ENCODE measurements at regions not wholly inside any gene's neighbourhood (a gene's known extent, or its start where the extent isn't known, plus 50 kb on each side); places are given as distances from the start of the nearest gene placed in this dataset.

DNA sequence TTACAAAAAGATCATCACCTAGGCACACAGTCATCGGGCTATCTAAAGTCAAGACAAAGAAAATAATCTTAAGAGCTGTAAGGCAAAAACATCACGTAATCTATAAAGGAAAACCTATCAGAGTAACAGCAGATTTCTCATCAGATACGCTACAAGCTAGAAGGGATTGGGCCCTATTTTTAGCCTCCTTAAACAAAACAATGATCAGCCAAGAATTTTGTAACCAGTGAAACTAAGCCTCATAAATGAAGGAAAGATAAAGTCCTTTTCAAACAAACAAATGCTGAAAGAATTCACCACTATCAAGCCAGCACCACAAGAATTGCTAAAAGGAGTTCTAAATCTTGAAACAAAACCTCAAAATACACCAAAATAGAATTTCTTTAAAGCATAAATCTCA lies 191.6 kb upstream of the BMP4 start:
- intact Hi-C loops (cut with micrococcal nuclease): no loop called here
- H3K9me3 Mint-ChIP-seq: peaks cover 4 to 16% (median 8%) of the 10 kb centered on the region in 7 donors
- no peaks in the 10 kb centered on the region for H3K79me2 ChIP-seq (ENCODE audit: insufficient read depth, low read length)

DNA sequence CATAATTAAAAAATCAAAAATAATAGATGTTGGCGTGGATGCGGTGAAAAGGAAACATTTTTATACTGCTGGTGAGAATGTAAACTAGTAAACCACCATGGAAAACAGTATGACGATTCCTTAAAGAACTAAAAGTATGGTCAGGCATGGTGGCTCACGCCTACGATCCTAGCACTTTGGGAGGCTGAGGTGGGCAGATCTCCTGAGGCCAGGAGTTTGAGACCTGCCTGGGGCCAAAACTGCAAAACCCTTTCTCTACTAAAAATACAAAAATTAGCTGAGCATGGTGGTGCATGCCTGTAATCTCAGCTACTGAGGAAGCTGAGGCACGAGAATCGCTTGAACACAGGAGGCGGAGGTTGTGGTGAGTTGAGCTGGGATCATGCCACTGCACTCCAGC lies 195.7 kb upstream of the BMP4 start:
- Mint-ChIP-seq H3K4me1 (no peaks in the 10 kb centered on the region), H3K4me3 (no peak overlapping the region), H3K9me3 (peaks cover 3 to 16% (median 9%) of the 10 kb centered on the region in 7 donors), H3K27me3 (ENCODE audit: low read depth in 3 of 3) (peaks cover 0 to 1% (median 0%) of the 10 kb centered on the region in 3 donors), H3K27ac (no peak overlapping the region), H3K36me3 (no peaks in the 10 kb centered on the region)
- Histone ChIP-seq H3K27ac (ENCODE audit: low read depth in 1 of 2, low read length in 2 of 2) (no peak overlapping the region), H3K27me3 (ENCODE audit: control insufficient read depth in 2 of 2, insufficient read depth in 2 of 2, low read length in 2 of 2) (no peaks in the 10 kb centered on the region), H3K9ac (ENCODE audit: insufficient read depth, low read length, poor library complexity, severe bottlenecking) (no peak overlapping the region), H3K4me1 (ENCODE audit: control insufficient read depth in 1 of 2, insufficient read depth in 2 of 2, low read length in 2 of 2) (no peaks in the 10 kb centered on the region), H4K20me1 (ENCODE audit: insufficient read depth, low read length) (no peaks in the 10 kb centered on the region), H3K36me3 (replicated peaks in 1 of 2; ENCODE audit: control insufficient read depth in 1 of 2, insufficient read depth in 2 of 2, low read length in 2 of 2) (no peaks in the 10 kb centered on the region), H3K4me3 (replicated peaks in 1 of 3; ENCODE audit: low read depth in 2 of 3, low read length in 3 of 3) (no peak overlapping the region), H2AFZ (ENCODE audit: insufficient read depth, low read depth, low read length, poor library complexity, severe bottlenecking) (no peak overlapping the region), H3K4me2 (replicated peaks; ENCODE audit: extremely low read depth, low read length, poor library complexity, severe bottlenecking) (no peak overlapping the region), H3K9me3 (replicated peaks in 1 of 2; ENCODE audit: control insufficient read depth in 1 of 2, insufficient read depth in 1 of 2, low read length in 2 of 2) (peaks cover 0 to under 1% of the 10 kb centered on the region in 2 donors), H3K79me2 (ENCODE audit: insufficient read depth, low read length) (no peaks in the 10 kb centered on the region)
- TF ChIP-seq, protein P1, sequence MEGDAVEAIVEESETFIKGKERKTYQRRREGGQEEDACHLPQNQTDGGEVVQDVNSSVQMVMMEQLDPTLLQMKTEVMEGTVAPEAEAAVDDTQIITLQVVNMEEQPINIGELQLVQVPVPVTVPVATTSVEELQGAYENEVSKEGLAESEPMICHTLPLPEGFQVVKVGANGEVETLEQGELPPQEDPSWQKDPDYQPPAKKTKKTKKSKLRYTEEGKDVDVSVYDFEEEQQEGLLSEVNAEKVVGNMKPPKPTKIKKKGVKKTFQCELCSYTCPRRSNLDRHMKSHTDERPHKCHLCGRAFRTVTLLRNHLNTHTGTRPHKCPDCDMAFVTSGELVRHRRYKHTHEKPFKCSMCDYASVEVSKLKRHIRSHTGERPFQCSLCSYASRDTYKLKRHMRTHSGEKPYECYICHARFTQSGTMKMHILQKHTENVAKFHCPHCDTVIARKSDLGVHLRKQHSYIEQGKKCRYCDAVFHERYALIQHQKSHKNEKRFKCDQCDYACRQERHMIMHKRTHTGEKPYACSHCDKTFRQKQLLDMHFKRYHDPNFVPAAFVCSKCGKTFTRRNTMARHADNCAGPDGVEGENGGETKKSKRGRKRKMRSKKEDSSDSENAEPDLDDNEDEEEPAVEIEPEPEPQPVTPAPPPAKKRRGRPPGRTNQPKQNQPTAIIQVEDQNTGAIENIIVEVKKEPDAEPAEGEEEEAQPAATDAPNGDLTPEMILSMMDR (IDR thresholded peaks at IDR 0.05): no peak
- intact Hi-C loops (cut with micrococcal nuclease): no loop called here
- DNase-seq: no peak
- WGBS (ENCODE audit: insufficient coverage): 100% methylated on average over 1 of the region's 8 CpGs

More for the DNA sequence above, 191.6 kb upstream of the BMP4 start:
- H3K4me3 ChIP-seq (replicated peaks in 1 of 3; ENCODE audit: low read depth in 2 of 3, low read length in 3 of 3): no peak overlapping the region
- H3K27ac ChIP-seq (ENCODE audit: low read depth in 1 of 2, low read length in 2 of 2): no peak overlapping the region
- H3K27ac Mint-ChIP-seq: no peak overlapping the region
- H3K9ac ChIP-seq (ENCODE audit: insufficient read depth, low read length, poor library complexity, severe bottlenecking): no peak overlapping the region
- no peaks in the 10 kb centered on the region for H3K4me1 Mint-ChIP-seq
- no peak for DNase-seq
- H2AFZ ChIP-seq (ENCODE audit: insufficient read depth, low read depth, low read length, poor library complexity, severe bottlenecking): no peak overlapping the region
- H3K4me1 ChIP-seq (ENCODE audit: control insufficient read depth in 1 of 2, insufficient read depth in 2 of 2, low read length in 2 of 2): no peaks in the 10 kb centered on the region
- H3K27me3 ChIP-seq (ENCODE audit: control insufficient read depth in 2 of 2, insufficient read depth in 2 of 2, low read length in 2 of 2): no peaks in the 10 kb centered on the region
- 100% methylated on average over 1 of the region's 3 CpGs for WGBS (ENCODE audit: insufficient coverage)
- TF ChIP-seq, protein P1 (IDR thresholded peaks at IDR 0.05): no peak
- H3K27me3 Mint-ChIP-seq (ENCODE audit: low read depth in 3 of 3): peaks cover 0 to 1% (median 0%) of the 10 kb centered on the region in 3 donors
- no peaks in the 10 kb centered on the region for H3K36me3 Mint-ChIP-seq
- no peaks in the 10 kb centered on the region for H4K20me1 ChIP-seq (ENCODE audit: insufficient read depth, low read length)
- no peak overlapping the region for H3K4me2 ChIP-seq (replicated peaks; ENCODE audit: extremely low read depth, low read length, poor library complexity, severe bottlenecking)
- no peak overlapping the region for H3K4me3 Mint-ChIP-seq
- no peaks in the 10 kb centered on the region for H3K36me3 ChIP-seq (replicated peaks in 1 of 2; ENCODE audit: control insufficient read depth in 1 of 2, insufficient read depth in 2 of 2, low read length in 2 of 2)
- peaks cover 0 to 8% of the 10 kb centered on the region in 2 donors for H3K9me3 ChIP-seq (replicated peaks in 1 of 2; ENCODE audit: control insufficient read depth in 1 of 2, insufficient read depth in 1 of 2, low read length in 2 of 2)

Data from CD14-positive monocyte (primary cell).